ENCODE measurements at regions not wholly inside any gene's neighbourhood (a gene's known extent, or its start where the extent isn't known, plus 50 kb on each side); places are given as distances from the start of the nearest gene placed in this dataset.
A peak's percentile ranks its signal among the peaks of the same experiment; 100 is the strongest.

DNA sequence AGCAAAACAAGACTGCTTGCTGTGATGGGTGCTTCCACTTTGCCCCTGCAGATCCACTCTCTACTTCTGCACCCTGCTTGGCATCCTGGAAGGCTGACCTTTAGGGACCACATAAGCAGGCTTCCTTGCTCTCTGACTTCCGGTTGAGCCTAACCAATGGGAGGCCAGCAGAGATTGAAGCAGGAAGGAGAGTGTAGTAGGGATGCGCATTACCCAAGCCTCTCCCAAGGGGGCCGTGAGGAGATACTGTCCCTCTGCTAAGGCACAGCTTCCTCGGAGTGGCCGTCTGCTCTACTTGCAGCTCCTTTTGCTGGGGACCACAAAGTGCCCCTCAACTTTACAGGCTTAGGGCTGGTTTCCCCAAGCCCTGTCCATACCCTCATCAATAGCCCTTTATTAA, 624.3 kb upstream of the TENM3 start:
- no peak for DNase-seq (ENCODE audit: low read depth in 4 of 4, low spot score in 3 of 4)

- no peak for DNase-seq (ENCODE audit: low read depth in 4 of 4, low spot score in 3 of 4)
Measured at GRCh38 chr4:181619651-181620050, 623.6 kb upstream of the TENM3 start.

- DNase-seq (ENCODE audit: low read depth in 4 of 4, low spot score in 3 of 4), result no peak
Measured at GRCh38 chr4:181637186-181638105, 605.8 kb upstream of the TENM3 start.

DNA sequence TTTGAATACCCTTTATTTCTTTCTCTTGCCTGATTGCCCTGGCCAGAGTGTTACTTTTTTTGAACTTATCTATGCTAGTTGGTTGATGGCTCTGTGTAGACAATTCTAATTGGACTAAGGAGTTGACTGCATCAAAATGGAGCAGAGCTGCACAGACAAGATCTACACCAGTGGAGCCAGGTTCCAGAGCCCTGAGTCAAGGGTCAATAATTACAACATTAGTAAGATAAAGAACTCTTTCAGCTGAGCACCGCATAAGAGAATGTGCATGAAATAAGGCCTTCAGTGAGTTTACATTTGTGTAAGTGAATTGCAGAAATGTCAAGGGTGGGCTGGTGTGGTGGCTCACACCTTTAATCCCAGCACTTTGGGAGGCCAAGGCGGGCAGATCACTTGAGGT, 599.7 kb upstream of the TENM3 start:
- DNase-seq (ENCODE audit: low read depth in 4 of 4, low spot score in 3 of 4), result no peak

DNA sequence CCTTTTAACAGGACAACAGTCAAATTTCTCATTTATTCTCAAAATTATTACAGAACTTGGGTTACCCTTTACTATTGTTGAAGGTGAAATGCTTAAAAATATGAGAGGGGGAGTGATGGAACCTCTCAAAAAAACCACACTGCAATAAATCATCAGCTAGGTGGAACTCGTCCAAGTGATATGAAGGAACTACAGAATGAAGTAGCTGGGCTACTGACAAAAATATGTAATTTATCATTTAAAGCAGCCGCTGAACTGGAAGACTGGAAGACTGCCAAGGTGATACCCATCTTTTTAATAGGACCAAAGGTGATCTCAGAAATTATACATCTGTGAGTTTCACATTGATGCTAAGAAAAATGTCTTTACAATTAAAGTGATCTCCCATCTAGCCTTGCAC, 597.7 kb upstream of the TENM3 start:
- no peak for DNase-seq (ENCODE audit: low read depth in 4 of 4, low spot score in 3 of 4)

- no peak for DNase-seq (ENCODE audit: low read depth in 4 of 4, low spot score in 3 of 4)
Measured at GRCh38 chr4:181646864-181647263, 596.3 kb upstream of the TENM3 start.

DNA sequence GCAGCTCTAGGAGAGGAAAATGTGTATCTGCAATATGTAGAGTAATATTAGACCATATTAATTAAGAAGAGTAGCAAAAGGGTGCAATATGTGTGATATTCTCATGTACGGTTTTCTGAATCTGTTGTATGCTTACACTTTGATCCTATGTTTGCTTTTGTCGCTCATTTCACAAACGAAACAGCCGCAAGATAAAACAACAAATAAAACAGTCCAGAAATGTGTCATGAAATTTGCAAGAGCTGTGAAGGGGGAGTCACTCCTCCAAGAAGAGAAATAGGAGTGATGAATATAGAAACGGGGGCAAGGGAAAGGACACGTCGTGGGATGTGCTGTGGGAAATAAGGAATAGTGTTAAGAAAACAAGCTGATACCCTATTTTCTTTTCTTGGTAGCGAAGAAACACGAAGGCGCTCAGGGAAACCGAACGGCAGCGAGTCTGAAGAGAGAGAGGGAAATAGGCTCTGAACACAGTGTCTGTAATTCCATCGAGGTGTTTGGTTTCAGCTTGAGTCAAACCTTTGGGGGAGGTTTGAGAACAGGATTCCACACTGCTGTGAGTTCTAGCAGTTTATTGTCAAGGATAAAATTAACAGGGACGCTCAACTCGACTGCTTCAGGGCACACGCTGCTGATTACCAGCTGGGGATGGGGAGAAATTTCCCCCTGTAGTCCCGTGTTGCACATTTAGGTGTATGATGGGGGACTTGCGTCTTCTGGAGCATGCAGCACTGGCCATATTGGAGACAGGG, 595.6 kb upstream of the TENM3 start:
- DNase-seq (ENCODE audit: low read depth in 4 of 4, low spot score in 3 of 4), result peak; percentile 12 to 47 (median 26)

GRCh38 chr4:181650033-181650825, 593.0 kb upstream of the TENM3 start:
- DNase-seq (ENCODE audit: low read depth in 4 of 4, low spot score in 3 of 4), result no peak

- DNase-seq (ENCODE audit: low read depth in 4 of 4, low spot score in 3 of 4), result no peak
Measured at GRCh38 chr4:181656748-181657147, 586.5 kb upstream of the TENM3 start.

GRCh38 chr4:181659202-181659601, 584.0 kb upstream of the TENM3 start:
- no peak for DNase-seq (ENCODE audit: low read depth in 4 of 4, low spot score in 3 of 4)

GRCh38 chr4:181659876-181660275, 583.3 kb upstream of the TENM3 start:
- DNase-seq (ENCODE audit: low read depth in 4 of 4, low spot score in 3 of 4), result no peak

- DNase-seq (ENCODE audit: low read depth in 4 of 4, low spot score in 3 of 4), result no peak
Measured at GRCh38 chr4:181661090-181661489, 582.1 kb upstream of the TENM3 start.

- no peak for DNase-seq (ENCODE audit: low read depth in 4 of 4, low spot score in 3 of 4)
Measured at GRCh38 chr4:181661923-181662322, 581.3 kb upstream of the TENM3 start.

- DNase-seq (ENCODE audit: low read depth in 4 of 4, low spot score in 3 of 4), result no peak
Measured at GRCh38 chr4:181662383-181662782, 580.8 kb upstream of the TENM3 start.

DNA sequence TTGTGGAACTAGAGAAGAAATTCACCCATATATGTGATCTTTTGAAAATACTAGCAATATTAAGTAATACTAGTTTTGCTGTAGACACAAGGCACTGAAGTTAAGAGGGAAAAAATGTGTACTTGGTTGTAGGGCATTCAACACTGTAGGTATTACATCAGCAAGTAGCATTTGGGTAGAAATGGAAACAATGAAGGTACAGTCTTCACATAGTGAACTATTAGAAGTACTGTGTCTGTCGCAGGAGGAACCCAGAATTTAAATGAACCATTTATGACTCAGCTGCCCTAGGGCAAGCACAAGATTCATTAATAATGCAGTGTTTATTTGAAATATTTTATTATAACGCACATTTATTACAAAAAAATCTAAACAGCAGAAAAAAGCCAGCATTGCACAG, 572.7 kb upstream of the TENM3 start:
- no peak for DNase-seq (ENCODE audit: low read depth in 4 of 4, low spot score in 3 of 4)

- no peak for DNase-seq (ENCODE audit: low read depth in 4 of 4, low spot score in 3 of 4)
Measured at GRCh38 chr4:181671672-181672071, 571.5 kb upstream of the TENM3 start.

DNA sequence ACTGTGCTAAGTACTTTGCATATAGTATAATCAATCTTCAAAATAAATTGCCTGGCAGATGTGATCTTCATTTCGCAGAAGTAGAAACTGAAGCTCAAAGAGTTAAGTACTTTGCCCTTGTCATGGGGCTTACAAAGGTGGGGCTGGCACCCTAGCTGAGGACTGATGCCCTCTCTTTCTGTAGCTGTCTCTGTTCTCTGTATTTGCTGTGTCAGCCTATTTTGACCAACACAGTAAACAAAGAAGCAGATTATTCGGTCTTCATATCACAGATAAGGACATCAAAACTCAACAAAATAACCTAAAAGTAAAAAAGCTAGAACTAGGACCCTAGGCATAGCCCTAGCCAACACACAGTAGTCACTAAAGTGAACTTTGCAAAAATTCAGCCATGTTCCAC, 570.5 kb upstream of the TENM3 start:
- no peak for DNase-seq (ENCODE audit: low read depth in 4 of 4, low spot score in 3 of 4)

DNA sequence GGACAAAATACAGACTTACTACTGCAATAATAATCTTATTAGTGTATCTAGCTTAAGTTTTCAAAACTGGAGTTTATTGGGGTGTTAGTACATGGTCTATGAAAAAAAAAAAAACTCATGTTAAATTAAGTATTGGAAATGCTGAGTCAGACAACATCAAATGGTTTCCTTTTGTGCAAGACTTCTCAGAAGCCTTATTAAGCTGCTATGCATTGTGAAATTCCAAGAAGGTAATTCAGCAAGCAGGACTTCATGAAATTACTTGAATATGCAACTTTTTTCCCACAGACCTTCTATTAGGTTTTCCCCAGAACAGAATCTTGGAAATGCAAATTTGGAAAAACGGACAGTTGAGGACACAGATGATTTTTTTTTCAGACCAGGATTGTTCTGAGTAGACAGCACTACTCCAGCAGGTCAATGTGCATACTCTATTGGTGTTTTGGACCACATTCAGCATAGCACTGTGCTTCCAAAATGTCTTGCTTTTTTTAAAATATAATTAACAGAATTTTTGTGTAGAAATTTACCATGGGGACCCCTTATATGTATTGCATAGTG, 568.8 kb upstream of the TENM3 start:
- DNase-seq (ENCODE audit: low read depth in 4 of 4, low spot score in 3 of 4), result no peak

- no peak for DNase-seq (ENCODE audit: low read depth in 4 of 4, low spot score in 3 of 4)
Measured at GRCh38 chr4:181676546-181676945, 566.7 kb upstream of the TENM3 start.

DNA sequence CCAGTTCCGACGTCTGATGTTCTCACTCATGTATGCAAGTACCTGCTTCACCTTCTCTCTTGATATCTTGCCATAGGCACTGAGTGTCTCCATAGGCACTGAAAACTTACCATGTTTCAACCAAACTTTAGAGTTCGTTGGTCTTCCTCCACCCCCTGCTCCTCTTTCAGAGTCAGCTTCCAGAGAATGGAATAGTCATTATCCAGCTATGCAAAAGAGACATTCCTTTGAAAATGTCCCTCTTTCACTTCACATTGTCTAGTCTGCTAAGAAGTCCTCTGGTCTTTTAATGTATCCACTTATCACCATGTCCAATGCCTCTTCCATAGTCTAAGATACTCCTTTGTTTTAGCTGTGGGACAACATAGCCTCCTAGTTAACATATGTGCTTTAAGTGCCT, 566.0 kb upstream of the TENM3 start:
- no peak for DNase-seq (ENCODE audit: low read depth in 4 of 4, low spot score in 3 of 4)

- DNase-seq (ENCODE audit: low read depth in 4 of 4, low spot score in 3 of 4), result no peak
Measured at GRCh38 chr4:181677621-181678020, 565.6 kb upstream of the TENM3 start.
